ENCODE measurements at regions not wholly inside any gene's neighbourhood (a gene's known extent, or its start where the extent isn't known, plus 50 kb on each side); places are given as distances from the start of the nearest gene placed in this dataset.

GRCh38 chr12:48286665-48287064 lies 64.1 kb downstream of the ZNF641 start:
- peak; percentile 72 for DNase-seq

GRCh38 chr12:48285751-48286650 lies 64.7 kb downstream of the ZNF641 start:
- peak; percentile 65 for DNase-seq

DNA sequence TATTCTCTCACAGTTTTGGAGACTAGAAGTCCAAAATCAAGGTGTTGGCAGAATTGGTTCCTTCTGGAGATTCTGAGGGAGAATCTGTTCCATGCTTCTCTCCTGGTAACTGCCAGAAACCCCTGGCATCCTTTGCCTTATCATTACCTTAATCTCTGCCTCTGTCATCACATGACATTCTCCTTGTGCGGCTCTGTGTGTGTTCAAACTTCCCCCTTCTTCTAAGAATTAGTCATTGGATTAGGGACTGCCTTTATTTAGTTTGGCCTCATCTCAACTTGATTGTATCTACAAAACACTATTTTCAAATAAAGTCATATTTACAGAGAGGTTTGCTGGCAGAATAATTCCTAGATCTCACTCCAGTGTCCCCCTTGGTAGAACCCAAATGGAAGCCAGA lies 68.9 kb downstream of the ZNF641 start:
- DNase-seq, result peak; percentile 19

- no peak for DNase-seq
These were observed 70.1 kb downstream of the ZNF641 start for GRCh38 chr12:48280572-48280971.

DNA sequence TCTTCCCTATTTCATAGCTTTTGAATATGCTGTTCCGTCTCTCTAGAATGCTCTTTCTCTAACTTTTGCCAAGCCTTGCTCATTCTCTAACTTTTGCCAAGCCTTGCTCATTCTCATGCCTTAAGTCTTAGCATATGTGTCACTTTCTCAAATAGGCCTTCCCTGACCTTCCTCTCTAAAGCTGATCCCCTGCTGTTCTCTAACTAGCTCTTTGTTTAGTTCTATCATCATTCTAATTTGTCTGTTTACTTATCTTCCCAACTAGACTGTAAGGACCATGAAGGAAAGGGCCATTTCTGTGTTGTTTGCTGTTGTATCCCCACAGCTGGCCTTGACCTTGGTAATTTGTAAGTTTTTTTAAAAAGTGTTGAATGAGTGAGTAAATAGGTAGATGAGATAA lies 71.1 kb downstream of the ZNF641 start:
- DNase-seq, result no peak

DNA sequence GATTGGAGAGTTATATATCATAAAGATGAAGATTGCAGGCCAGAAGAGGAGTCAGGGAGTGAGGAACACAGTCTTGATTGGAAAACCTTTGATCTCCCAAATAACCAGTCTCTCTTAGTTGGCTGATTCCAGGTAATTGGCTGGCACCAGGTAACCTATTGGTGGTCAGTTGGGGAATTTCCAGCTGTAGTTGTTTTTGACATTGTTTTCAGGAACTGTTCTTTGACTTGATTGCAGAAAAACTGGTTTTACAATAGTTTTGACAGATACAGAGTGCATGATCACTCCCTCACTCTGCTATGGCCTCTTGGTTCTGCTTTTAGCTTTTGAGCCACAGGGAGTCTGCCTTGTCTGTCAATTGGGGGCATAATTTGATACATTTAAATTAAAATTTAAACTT lies 71.6 kb downstream of the ZNF641 start:
- peak; percentile 48 for DNase-seq

DNA sequence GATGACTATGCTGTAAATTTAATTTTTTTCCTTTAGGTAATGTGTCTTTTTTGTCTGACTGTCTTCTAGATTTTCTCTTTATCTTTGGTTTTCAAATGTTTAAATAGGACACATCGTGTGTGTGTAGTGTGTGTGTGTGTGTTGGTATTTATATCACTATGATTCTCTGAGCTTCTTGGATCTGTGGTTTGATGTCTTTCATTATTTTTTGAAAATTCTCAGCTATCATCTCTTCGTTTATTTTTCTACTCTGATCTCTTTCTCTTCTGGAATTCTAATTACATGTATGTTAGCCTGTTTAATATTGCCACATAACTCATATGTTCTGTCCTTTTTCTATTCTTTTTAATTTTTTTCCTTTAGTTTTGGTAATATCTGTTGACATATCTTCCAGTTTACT lies 73.5 kb upstream of the OR10AD1 start:
- DNase-seq, result no peak

DNA sequence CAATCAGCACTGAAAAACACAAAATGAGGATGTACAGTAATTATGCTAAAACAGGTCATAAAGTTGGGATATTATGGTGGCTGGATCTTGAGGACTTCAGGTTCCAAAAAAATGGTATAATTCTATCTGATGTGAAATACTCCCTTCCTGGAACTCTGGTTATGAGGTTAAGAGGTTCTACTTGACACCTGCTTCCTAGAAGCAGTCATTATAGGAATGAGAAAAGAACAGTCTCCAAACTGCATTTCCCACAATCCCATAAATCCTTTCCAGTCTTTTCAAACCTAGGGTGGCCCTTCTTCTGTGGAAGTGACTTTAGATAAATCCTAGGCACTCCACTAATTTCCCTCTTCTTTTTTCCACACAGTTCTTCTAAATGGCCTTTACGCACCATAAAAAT lies 63.7 kb upstream of the OR10AD1 start:
- DNase-seq, result no peak

- no peak for DNase-seq
These were observed 62.7 kb upstream of the OR10AD1 start for GRCh38 chr12:48265777-48266176.

GRCh38 chr12:48263617-48264016 lies 60.5 kb upstream of the OR10AD1 start:
- peak; percentile 21 for DNase-seq

GRCh38 chr12:48261773-48262172 lies 58.7 kb upstream of the OR10AD1 start:
- no peak for DNase-seq

All from OCI-M1 (cell line).